ENCODE measurements at regions not wholly inside any gene's neighbourhood (a gene's known extent, or its start where the extent isn't known, plus 50 kb on each side); places are given as distances from the start of the nearest gene placed in this dataset.

DNA sequence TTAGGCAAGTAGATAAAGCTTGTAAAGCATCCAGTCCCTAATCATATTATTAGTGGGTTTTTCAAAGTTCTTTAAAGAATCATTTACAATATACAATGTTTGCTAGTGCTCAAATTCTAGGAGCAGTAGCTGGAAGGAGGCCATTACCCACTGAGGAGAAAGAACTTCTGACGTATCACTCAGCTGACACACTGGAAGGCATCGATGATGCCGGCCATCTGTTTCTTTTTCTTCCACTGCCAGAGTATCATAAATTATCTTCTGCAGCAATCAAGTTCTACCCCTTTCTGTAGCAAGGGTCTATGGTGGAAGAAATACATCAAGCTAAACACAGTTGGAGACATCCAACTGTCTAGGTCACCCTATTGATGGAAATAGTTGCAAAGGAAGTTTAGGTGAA lies 243.2 kb upstream of the LRRN1 start:
- no peak overlapping the region for H3K27ac ChIP-seq
- ATAC-seq (no peak), DNase-seq (no peak)
- TF ChIP-seq, protein P1, sequence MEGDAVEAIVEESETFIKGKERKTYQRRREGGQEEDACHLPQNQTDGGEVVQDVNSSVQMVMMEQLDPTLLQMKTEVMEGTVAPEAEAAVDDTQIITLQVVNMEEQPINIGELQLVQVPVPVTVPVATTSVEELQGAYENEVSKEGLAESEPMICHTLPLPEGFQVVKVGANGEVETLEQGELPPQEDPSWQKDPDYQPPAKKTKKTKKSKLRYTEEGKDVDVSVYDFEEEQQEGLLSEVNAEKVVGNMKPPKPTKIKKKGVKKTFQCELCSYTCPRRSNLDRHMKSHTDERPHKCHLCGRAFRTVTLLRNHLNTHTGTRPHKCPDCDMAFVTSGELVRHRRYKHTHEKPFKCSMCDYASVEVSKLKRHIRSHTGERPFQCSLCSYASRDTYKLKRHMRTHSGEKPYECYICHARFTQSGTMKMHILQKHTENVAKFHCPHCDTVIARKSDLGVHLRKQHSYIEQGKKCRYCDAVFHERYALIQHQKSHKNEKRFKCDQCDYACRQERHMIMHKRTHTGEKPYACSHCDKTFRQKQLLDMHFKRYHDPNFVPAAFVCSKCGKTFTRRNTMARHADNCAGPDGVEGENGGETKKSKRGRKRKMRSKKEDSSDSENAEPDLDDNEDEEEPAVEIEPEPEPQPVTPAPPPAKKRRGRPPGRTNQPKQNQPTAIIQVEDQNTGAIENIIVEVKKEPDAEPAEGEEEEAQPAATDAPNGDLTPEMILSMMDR (IDR thresholded peaks at IDR 0.05) = no peak
- WGBS, 2 donors = 72 to 73% methylated on average over 3 of the region's 3 CpGs
- no peak overlapping the region for H3K4me3 ChIP-seq
- no peaks in the 10 kb centered on the region for H3K36me3 ChIP-seq
- H3K27me3 ChIP-seq = no peaks in the 10 kb centered on the region
- H3K4me1 ChIP-seq = peaks cover 0 to 9% (median 0%) of the 10 kb centered on the region in 9 donors
- peaks cover 0 to 14% (median 0%) of the 10 kb centered on the region in 11 donors for H3K9me3 ChIP-seq
- intact Hi-C loops (cut with DNase I) = no loop called here

- Histone ChIP-seq H3K27me3 (no peaks in the 10 kb centered on the region), H3K9me3 (peaks cover 0 to 35% (median 14%) of the 10 kb centered on the region in 11 donors), H3K4me1 (no peaks in the 10 kb centered on the region), H3K27ac (no peak overlapping the region), H3K36me3 (no peaks in the 10 kb centered on the region), H3K4me3 (no peak overlapping the region)
- no peak for ATAC-seq
- no peak for DNase-seq
- TF ChIP-seq, protein P1 (IDR thresholded peaks at IDR 0.05) = no peak
- WGBS, 2 donors = 91 to 92% methylated on average over 6 of the region's 6 CpGs
- intact Hi-C loops (cut with DNase I) = no loop called here
These were observed 246.0 kb upstream of the LRRN1 start for GRCh38 chr3:3553236-3553635.

DNA sequence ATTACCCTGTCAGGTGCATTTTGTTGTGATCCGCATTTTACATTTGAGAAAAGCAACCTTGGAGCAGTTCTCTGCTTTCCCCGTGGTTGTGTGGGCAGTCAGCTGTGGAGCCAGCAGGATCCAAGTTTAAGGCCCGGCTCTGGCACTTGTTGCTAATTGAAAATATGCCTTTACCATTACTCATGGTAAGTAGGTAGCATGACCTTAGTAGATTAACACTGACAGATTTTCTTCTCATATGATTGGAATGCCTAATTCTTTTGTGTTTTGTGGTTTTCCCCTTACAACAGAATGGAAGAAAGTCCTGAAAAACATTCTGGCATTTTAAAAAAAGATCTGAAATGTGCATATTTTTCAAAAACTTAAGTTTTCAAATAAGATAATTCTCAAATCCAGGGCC lies 246.5 kb upstream of the LRRN1 start:
- no peak overlapping the region for H3K27ac ChIP-seq
- DNase-seq (no peak), ATAC-seq (no peak)
- H3K4me1 ChIP-seq = no peaks in the 10 kb centered on the region
- H3K9me3 ChIP-seq = peaks cover 0 to 40% (median 14%) of the 10 kb centered on the region in 11 donors
- no peak overlapping the region for H3K4me3 ChIP-seq
- WGBS, 2 donors = 77 to 83% methylated on average over 3 of the region's 3 CpGs
- intact Hi-C loops (cut with DNase I) = no loop called here
- TF ChIP-seq, protein P1 (IDR thresholded peaks at IDR 0.05) = no peak
- no peaks in the 10 kb centered on the region for H3K36me3 ChIP-seq
- no peaks in the 10 kb centered on the region for H3K27me3 ChIP-seq

GRCh38 chr3:3551981-3552380 lies 247.2 kb upstream of the LRRN1 start:
- DNase-seq (no peak), ATAC-seq (no peak)
- intact Hi-C loops (cut with DNase I) = no loop called here
- TF ChIP-seq, protein P1 (IDR thresholded peaks at IDR 0.05) = no peak
- H3K4me3 ChIP-seq = no peak overlapping the region
- H3K27me3 ChIP-seq = no peaks in the 10 kb centered on the region
- H3K9me3 ChIP-seq = peaks cover 0 to 41% (median 14%) of the 10 kb centered on the region in 11 donors
- no peak overlapping the region for H3K27ac ChIP-seq
- H3K36me3 ChIP-seq = no peaks in the 10 kb centered on the region
- H3K4me1 ChIP-seq = no peaks in the 10 kb centered on the region
